GM20000 (cell line): ENCODE measurements at regions not wholly inside any gene's neighbourhood (a gene's known extent, or its start where the extent isn't known, plus 50 kb on each side); places are given as distances from the start of the nearest gene placed in this dataset.

Experiments
- DNase-seq: peaks from one replicate; pipeline ENCODE4 v3.0.0; 2012; ENCODE audit warnings: low spot score
- TF ChIP-seq, protein P1 (sequence below): IDR thresholded peaks from 2 replicates; pipeline ENCODE4 v1.5.1; 2012; ENCODE audit warnings: mild to moderate bottlenecking, control low read depth; ENCODE audit errors: extremely low read depth, missing control alignments

DNA sequence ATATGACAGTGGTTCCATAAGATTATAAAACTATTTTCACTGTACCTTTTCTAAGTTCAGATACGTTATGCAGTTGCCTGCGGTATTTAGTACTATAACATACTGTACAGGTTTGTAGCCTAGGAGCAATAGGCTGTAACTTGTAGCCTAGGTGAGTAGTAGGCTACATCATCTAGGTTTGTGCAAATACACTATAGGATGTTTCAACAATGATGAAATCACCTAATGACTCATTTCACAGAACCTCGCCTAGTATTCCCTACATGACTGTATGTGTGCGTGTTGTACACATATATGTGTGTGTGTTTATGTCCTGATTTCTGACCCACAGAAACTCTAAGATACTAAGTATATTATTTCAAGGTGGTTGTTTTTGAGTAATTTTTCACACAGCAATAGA lies 139.0 kb downstream of the HERPUD2 start:
- TF ChIP-seq, protein P1, sequence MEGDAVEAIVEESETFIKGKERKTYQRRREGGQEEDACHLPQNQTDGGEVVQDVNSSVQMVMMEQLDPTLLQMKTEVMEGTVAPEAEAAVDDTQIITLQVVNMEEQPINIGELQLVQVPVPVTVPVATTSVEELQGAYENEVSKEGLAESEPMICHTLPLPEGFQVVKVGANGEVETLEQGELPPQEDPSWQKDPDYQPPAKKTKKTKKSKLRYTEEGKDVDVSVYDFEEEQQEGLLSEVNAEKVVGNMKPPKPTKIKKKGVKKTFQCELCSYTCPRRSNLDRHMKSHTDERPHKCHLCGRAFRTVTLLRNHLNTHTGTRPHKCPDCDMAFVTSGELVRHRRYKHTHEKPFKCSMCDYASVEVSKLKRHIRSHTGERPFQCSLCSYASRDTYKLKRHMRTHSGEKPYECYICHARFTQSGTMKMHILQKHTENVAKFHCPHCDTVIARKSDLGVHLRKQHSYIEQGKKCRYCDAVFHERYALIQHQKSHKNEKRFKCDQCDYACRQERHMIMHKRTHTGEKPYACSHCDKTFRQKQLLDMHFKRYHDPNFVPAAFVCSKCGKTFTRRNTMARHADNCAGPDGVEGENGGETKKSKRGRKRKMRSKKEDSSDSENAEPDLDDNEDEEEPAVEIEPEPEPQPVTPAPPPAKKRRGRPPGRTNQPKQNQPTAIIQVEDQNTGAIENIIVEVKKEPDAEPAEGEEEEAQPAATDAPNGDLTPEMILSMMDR = no peak
- no peak for DNase-seq

DNA sequence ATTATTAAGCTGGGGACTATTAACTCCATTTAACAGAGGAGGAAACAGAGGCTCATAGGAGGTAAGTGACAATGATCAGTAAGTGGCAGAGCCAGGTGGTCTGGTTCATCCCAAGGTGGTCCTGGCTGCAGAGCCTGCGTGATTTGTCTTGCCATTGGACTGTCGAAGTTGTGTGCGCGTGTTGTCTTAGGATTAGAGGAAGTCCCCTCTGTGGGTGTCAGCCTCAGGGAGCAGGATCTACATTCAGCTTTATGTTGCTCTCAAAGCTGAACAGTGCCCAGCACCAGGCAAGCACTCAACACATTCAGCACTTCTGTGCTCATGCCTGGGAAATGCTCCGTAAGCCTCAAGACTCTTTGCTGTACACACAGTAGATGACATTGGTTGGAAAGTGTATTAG lies 139.5 kb downstream of the HERPUD2 start:
- TF ChIP-seq, protein P1 = no peak
- no peak for DNase-seq

DNA sequence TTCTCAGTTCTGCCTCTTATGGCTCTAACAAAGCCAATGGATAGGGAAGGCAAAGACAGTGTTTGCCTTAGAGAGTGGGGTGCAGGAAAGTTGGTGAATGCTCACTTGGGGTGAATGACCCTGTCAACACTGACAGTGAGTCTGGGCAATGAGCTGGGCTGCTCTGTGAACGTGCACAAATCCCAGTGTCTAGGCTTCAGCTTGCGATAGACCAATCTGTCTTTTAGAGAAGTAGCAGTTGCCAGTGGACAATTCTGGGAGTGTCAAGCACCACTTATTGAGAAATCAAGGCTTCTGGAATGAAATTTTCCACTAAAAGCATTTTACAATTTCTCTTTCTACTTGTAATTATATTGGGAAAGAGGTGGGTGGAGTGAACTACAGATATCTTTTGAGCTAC lies 141.4 kb downstream of the HERPUD2 start:
- DNase-seq = no peak
- TF ChIP-seq, protein P1 = no peak

DNA sequence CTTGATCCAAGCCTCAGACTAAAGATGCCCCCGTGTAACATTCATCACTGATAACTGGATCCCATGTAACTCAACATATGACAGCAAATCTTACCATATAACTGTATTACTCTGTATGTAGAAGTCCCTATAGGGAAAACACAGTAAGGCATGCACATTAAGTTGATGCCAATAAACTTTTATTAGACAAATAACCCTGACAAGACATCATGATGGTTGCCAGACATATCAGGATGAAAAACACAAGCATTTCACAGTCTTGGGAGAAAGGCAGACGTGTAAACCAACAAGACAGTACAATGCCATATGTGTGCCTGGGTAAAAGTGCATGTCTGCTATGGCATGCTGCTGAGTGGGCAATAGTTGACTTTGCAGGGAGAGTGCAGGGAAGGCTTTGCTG lies 142.2 kb downstream of the HERPUD2 start:
- no peak for DNase-seq

DNA sequence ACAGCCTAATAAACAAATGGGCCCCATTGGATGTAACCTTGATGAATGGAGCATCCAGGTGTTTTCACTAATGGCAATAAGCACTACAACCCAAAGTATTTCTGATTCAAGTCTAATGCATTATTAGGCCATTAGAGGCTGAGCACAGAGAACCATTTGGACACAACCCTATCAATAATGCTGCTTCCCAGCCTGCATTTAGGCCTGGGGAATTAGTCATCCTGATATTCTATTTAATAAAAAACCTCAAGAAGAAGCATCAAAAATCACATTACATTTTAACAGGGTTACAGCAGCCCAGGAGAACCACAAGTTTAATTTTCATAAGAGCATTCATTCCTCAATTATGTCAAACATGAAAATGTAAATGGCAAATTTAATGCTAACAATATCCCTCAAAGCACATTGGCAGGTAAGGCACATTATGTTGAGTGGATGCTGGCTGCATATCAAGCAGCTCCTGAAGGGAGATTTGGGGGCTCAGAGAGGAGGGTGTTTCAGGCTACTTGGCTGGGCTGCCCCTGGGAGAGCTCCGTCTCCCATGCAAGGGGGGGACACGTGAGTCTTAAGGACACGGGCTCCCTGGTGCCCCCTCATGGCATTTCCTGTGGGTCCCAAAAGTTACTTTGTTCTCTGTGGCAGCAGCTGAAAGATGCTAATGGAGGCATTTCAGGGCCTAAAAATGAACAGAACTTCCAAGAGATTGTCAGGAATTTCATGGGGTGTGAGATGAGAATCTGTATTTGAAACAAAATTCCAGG lies 143.4 kb downstream of the HERPUD2 start:
- DNase-seq = no peak
- TF ChIP-seq, protein P1 = no peak

More for the DNA sequence above, 142.2 kb downstream of the HERPUD2 start:
- TF ChIP-seq, protein P1 = no peak

DNA sequence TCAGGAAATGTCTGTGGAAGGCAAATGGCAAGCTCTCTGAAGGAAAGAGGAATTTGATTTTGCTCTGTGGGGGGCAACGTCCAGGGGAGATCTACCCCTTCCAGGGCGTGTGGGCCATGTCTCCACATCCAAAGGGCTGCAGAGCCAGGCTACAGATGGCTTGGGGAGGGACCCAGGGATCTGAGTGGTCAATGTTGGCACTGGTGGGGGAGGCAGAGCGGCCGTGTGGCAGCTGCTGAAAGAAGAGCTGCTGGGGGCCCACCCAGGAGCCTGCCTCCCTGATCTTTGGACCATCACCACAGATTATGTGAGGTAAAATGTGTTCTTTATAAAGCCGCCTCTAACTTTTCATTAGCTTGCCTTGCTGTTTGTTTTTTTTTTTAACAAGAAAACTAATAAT lies 144.1 kb downstream of the HERPUD2 start:
- no peak for DNase-seq
- TF ChIP-seq, protein P1 = no peak

DNA sequence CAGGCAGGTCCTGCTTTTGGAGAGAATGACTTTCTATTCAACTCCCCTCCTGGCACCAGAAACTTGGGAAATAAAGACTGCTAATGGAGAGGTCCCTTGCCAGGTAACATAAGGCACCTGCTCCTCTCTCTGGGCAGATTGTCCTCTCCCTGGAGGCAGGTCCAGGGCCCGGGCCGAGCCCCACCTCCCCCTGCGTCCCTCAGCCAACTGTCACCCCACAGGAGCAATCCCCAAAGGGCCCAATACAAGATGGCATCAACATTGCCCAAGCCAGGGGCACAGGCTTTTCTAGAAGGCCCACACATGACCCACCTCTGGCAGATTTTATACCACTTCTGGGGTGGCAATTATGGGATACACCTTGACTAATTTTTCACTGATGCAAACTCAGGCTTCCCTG lies 145.2 kb downstream of the HERPUD2 start:
- TF ChIP-seq, protein P1 = no peak
- DNase-seq = no peak
